ENCODE measurements at regions not wholly inside any gene's neighbourhood (a gene's known extent, or its start where the extent isn't known, plus 50 kb on each side); places are given as distances from the start of the nearest gene placed in this dataset.
A peak's percentile ranks its signal among the peaks of the same experiment; 100 is the strongest.

DNA sequence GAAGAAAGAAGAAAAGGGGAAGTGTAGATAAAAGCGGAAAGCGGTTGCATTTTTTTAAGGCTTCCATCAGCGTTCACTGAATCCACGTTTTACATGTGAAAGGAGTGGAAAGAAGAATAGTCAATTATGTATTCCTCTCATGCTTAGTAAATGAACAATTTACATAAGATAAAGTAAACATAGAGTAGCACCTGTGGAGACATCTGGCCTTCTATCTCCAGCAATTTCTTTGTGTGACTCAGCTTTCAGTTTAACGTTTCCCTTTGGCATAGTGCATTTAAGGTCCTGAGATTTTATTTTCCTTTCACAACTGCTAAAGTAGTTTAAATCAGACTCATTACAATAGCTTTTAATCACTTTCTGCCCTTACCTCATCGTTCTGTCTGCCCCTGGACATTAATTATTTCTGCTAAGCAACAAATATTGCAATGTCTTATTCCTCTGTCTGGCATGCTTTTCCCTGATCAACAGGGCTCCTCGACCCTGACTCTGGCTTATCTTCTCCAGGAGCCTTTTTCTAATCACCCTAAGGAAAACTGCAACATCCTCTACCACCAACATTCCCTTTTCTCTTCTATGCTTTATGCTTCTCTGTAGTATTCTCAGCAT, 383.5 kb upstream of the VWC2 start:
- no peak for DNase-seq

- DNase-seq = no peak
Measured at GRCh38 chr7:49396229-49396628, 377.2 kb upstream of the VWC2 start.

DNA sequence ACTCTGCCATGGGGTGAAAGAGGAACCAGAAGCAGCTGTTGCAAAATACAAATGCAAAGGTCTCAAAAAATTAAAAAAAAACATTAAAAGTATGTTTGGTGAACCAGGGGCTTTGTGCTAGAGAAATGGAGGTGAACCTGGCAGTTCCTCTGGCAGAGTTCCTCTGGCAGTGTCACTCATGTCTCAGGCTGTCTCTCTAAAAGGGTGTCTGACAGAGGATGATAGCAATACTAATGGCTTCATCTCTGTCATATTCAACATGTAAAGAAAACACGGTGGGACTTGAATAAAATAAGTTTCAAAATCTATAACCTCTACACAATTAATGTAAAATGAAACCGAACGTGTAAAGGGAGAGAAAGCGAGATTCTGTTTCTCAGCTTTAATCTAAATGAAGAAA, 375.7 kb upstream of the VWC2 start:
- DNase-seq = no peak

- no peak for DNase-seq
Measured at GRCh38 chr7:49398236-49398635, 375.2 kb upstream of the VWC2 start.

GRCh38 chr7:49398746-49399145, 374.7 kb upstream of the VWC2 start:
- no peak for DNase-seq

- DNase-seq = no peak
Measured at GRCh38 chr7:49400891-49401550, 372.4 kb upstream of the VWC2 start.

DNA sequence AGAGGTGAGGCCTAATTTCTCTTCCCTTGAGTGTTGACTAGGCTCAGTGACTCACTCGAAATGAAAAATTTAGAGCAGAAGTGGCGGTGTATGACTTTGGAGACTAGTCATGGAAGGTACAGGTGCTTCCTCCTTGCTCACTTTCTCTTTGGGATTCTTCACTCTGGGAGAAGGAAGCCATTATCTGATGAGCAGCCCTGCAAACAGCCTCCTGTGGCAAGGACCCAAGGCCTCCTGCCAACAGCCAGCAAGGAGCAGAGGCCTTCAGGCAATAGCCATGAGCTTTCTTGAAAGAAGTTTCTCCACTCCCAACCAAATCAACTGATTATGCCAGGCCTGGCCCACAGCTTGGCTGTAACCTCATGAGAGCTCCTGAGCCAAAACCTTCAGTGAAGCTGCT, 369.6 kb upstream of the VWC2 start:
- no peak for DNase-seq

DNA sequence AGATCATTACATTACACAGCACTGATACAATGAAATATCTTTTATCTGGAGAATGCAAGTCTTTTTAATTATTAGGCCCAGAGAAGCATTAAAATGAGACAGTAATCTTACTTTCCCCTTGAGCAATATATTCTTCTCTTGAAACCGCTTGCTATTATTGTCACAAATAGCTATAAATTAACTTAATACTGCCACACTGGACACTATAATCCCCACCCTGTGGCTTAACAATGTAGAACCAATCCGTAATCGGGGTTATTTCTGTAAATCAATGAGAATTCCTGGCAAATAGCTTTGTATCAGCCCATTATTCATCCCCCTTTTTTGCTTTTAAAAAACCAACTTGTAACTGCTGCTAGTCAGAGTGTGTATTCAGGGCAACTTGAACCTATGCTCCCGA, 366.2 kb upstream of the VWC2 start:
- DNase-seq = no peak

GRCh38 chr7:49417034-49417433, 356.4 kb upstream of the VWC2 start:
- no peak for DNase-seq

- DNase-seq = no peak
Measured at GRCh38 chr7:49418963-49419362, 354.5 kb upstream of the VWC2 start.

- no peak for DNase-seq
Measured at GRCh38 chr7:49422564-49422963, 350.9 kb upstream of the VWC2 start.

- no peak for DNase-seq
Measured at GRCh38 chr7:49424109-49424508, 349.3 kb upstream of the VWC2 start.

GRCh38 chr7:49425277-49425818, 348.1 kb upstream of the VWC2 start:
- DNase-seq = no peak

DNA sequence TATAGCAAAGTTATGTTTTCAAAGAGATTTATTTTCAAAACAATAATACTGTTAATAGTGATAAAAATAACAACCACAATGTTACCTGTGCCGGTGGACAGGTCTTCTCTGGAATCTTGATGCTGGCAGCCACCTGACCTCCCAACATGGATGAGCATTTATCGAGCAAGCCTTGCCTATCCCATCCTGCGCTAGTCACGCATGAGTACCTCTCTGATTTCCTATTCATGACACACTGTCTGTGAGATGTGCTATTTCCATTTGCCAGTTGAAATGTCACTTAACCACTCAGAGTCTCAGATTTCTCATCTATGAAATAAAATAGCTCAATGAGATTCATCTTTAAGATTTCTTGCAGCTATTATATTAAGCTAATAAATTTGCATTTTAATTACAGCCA, 341.2 kb upstream of the VWC2 start:
- DNase-seq = peak; percentile 7

GRCh38 chr7:49433794-49434193, 339.6 kb upstream of the VWC2 start:
- DNase-seq = no peak

DNA sequence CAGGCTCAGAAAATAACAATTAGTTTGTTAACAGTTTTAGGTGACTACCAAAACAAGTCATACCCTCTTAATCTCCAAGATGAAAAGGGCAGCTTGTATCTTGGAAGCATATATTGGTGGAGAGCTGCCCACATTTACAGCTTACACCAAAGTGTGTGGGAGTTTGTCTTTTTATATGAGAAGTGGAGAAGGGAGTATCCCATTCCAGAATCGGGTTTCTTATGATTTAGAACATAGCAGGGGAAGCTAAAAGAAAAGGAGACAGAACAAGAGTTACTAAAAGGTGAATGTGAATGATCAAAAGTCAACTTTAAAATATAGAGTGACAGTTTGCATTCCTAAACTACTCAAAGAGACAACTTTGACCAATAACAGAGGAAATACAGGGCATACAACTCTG, 338.6 kb upstream of the VWC2 start:
- DNase-seq = no peak

DNA sequence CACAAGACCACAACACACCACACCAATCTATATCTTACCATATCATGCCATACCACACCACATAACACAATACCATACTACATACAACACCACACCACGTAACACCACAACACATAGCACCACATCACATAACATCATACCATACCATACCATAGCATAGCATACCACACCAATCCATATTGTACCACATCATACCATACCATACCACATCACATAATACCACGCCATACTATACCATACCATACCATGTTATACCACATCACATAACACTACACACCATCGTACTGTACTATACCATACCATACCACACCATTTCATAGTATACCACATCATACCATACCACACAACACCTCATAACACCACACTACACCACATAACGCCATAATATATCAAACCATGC, 335.2 kb upstream of the VWC2 start:
- DNase-seq = no peak

- DNase-seq = no peak
Measured at GRCh38 chr7:49443515-49443914, 329.9 kb upstream of the VWC2 start.

GRCh38 chr7:49453486-49453885, 320.0 kb upstream of the VWC2 start:
- DNase-seq = no peak

GRCh38 chr7:49479441-49479840, 294.0 kb upstream of the VWC2 start:
- no peak for DNase-seq

GRCh38 chr7:49479936-49480544, 293.4 kb upstream of the VWC2 start:
- DNase-seq = no peak

DNA sequence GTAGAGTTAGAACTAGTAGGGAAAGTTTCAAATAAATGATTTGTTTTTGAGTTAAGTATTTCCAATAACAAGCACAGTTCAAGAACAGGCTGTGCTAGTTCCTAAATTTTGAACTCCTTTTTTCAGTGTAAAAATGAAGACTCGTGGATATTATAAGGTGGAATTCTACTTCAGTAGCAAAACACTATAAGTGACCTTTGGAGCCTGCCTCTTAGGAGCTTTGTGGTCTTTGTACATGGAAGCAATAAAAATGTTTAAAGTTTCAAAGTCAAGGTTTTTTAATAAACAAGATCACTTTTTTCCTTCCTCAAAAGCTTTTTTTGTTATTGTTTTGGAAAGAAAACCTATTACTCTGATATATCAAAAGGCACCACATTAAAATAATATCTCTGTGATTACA, 292.4 kb upstream of the VWC2 start:
- no peak for DNase-seq

DNA sequence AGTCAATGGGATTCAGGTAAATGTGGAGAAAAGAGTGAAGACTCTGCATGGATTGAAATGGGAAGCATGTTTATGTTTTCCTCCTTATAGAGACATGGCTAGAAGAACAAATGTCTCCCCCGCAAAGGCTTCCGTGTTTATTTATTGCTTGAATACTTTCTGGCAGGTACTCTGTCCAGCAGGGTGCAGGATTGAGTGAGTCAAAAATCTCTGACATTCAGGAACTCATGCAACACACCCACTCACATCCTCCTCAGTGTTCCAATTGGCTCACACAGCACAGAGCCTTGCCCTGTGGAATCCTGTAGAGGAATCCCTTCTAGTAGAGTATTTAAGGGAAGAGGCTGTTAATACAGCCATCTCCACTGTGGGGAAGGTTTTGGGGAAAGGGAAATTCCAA, 290.3 kb upstream of the VWC2 start:
- no peak for DNase-seq

Measured in NCI-H1105 (cell line).